A549 (cell line): ENCODE measurements at regions not wholly inside any gene's neighbourhood (a gene's known extent, or its start where the extent isn't known, plus 50 kb on each side); places are given as distances from the start of the nearest gene placed in this dataset.

Experiments
- CHD2 ChIP-seq: fragments of 150-350 bp; IDR thresholded peaks from 2 replicates; pipeline ENCODE4 v1.6.1; 2014; ENCODE audit warnings: low read length; ENCODE audit not compliant: partially characterized antibody
- EHMT2 ChIP-seq: fragments of 200-600 bp; sonication (generic); IDR thresholded peaks from 2 replicates; pipeline ENCODE4 v1.6.1; 2016; ENCODE audit warnings: antibody characterized with exemption, low read depth, mild to moderate bottlenecking, moderate library complexity
- HDAC2 ChIP-seq: fragments of 200-600 bp; sonication (generic); IDR thresholded peaks from 2 replicates; pipeline ENCODE4 v1.6.1; 2016
- JUN ChIP-seq, 2 experiments: fragments of >200 bp; sonication (Bioruptor Twin); formaldehyde crosslinking; IDR thresholded peaks; 2 replicates in 1 of 2; 3 replicates in 1 of 2; pipeline ENCODE4 v1.6.1; 2016 to 2017
- JUNB ChIP-seq: fragments of >200 bp; sonication (Bioruptor Twin); formaldehyde crosslinking; IDR thresholded peaks from 2 replicates; pipeline ENCODE4 v1.6.1; 2016
- POLR2A ChIP-seq: IDR thresholded peaks from 2 replicates; pipeline ENCODE4 v1.6.1; 2012; ENCODE audit warnings: mild to moderate bottlenecking, low read length
- RFX5 ChIP-seq: fragments of 450-650 bp; IDR thresholded peaks from 2 replicates; pipeline ENCODE4 v1.7.1; 2014; ENCODE audit warnings: antibody characterized with exemption, mild to moderate bottlenecking, moderate library complexity
- SMC3 ChIP-seq: fragments of >200 bp; sonication (Bioruptor Twin); formaldehyde crosslinking; IDR thresholded peaks from 3 replicates; pipeline ENCODE4 v1.6.1; 2018; ENCODE audit warnings: inconsistent platforms
- SREBF2 ChIP-seq: fragments of 450-650 bp; IDR thresholded peaks from 2 replicates; pipeline ENCODE4 v1.6.1; 2014; ENCODE audit warnings: mild to moderate bottlenecking, moderate library complexity
- TF ChIP-seq, protein P1 (sequence below): fragments of >200 bp; sonication (Bioruptor Twin); formaldehyde crosslinking; IDR thresholded peaks from 3 replicates; pipeline ENCODE4 v1.5.1; 2016

DNA sequence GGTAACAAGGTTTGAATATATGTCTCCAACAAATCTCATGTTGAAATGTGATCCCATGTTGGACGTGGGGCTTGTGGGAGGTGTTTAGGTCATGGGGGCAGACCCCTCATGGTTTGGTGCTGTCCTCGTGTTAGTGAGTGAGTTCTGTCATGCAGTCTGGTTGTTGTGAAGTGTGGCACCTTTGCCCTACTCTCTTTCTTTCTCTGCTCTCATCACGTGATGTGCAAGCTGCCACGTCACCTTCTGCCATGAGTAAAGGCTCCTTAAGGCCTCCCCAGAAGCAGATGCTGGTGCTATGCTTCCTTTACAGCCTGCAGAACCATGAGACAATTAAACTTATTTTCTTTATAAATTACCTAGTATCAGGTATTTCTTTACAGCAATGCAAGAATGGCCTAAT is 218.3 kb downstream of the NXPE2 start:
- TF ChIP-seq, protein P1, sequence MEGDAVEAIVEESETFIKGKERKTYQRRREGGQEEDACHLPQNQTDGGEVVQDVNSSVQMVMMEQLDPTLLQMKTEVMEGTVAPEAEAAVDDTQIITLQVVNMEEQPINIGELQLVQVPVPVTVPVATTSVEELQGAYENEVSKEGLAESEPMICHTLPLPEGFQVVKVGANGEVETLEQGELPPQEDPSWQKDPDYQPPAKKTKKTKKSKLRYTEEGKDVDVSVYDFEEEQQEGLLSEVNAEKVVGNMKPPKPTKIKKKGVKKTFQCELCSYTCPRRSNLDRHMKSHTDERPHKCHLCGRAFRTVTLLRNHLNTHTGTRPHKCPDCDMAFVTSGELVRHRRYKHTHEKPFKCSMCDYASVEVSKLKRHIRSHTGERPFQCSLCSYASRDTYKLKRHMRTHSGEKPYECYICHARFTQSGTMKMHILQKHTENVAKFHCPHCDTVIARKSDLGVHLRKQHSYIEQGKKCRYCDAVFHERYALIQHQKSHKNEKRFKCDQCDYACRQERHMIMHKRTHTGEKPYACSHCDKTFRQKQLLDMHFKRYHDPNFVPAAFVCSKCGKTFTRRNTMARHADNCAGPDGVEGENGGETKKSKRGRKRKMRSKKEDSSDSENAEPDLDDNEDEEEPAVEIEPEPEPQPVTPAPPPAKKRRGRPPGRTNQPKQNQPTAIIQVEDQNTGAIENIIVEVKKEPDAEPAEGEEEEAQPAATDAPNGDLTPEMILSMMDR, result no peak
- TF ChIP-seq JUN (IDR thresholded peaks at IDR 0.05) (no peak), SMC3 (no peak), JUNB (no peak), POLR2A (no peak), HDAC2 (no peak), EHMT2 (no peak), SREBF2 (no peak), RFX5 (no peak), CHD2 (no peak)
